Stimulated activated CD8-positive, alpha-beta memory T cell treated with anti-CD3 and anti-CD28 coated beads, Interleukin-4, amount 100 ng/mL, for 4 hours (primary cell): ENCODE measurements at regions not wholly inside any gene's neighbourhood (a gene's known extent, or its start where the extent isn't known, plus 50 kb on each side); places are given as distances from the start of the nearest gene placed in this dataset.
"Not testable (repeated sequence)": the region's sequence is repeated elsewhere in the genome, so short reads cannot be mapped to it uniquely, and the experiment has no call there.

Experiments
- DNase-seq, 2 donors: peaks; one replicate each; pipeline ENCODE4 v3.0.0-alpha.2; 2020; ENCODE audit warnings: low read depth in 2 of 2, low spot score in 1 of 2

DNA sequence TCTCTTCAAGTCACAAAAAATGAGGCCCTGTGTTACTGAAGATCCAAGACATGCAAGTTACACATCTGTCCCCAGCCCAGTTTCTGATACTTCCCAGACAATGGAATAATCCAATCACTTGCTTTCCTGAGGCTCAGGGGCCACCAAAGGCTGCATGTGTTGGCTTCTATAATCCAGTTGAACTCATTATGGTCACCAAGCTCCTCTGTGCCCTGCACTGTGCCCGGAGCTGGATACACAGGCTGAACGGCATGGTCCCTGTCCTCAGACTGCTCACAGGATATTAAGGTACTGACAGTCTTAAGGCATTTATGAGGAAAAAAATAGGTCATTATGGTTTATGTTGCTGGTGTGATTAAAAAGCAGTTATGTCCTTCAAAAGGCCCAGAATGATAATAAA, 117.0 kb upstream of the SYT6 start:
- no peak for DNase-seq

GRCh38 chr1:114270282-114270681, 116.6 kb upstream of the SYT6 start:
- no peak for DNase-seq

GRCh38 chr1:114269539-114269938, 115.9 kb upstream of the SYT6 start:
- DNase-seq, result no peak

- no peak for DNase-seq
Observed at GRCh38 chr1:114263343-114263742, 109.7 kb upstream of the SYT6 start.

- DNase-seq, result no peak
Observed at GRCh38 chr1:114262337-114262736, 108.7 kb upstream of the SYT6 start.

GRCh38 chr1:114260805-114261484, 107.3 kb upstream of the SYT6 start:
- no peak for DNase-seq

DNA sequence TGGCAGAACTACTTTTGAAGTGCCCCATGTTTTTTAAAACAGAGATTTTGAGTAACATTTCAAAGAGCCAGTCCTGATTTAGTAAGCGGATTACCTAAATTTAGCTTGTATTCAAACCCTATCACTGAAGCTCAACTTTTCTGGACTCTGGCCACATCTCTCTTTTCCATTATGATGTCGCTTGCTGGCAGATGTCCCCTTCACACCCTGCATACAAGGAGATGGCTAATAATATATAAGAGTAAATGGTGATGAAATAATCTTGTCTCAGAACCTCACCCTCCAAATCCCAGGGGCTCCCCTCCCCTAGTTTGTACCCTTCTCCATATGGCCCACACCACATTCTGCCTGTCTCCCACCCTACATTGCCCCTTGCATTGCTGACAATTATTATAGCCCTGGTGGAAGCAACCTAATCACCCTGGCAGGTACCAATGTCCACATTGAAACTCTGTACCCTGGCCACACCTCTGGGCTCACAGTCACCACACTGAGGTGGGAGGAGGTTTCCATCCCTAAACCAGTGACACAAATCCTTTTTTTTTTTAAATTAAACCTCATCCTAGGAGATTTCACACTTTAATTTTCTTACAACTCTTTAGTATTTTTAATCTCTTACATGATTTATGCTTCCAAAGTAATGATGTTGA, 106.0 kb upstream of the SYT6 start:
- no peak for DNase-seq

DNA sequence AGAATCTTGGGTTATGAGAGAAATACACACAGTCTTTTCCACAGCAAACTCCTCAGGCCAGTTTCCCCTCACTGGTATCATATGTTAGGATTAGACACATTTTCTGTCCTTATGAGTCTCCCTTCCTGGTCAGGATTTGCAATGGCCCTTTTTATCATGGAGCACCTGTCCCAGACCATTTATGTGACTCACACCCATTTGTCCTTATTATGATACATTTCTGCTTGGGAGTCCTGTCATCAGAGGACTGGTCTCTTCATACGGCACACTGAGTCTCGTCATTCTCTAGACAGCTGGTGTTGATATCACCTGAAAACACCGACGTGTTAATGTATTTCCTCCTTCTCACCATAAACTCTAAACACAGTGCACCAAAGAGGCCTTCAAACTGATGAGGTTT, 105.0 kb upstream of the SYT6 start:
- no peak for DNase-seq

- no peak for DNase-seq
Observed at GRCh38 chr1:114258074-114258473, 104.4 kb upstream of the SYT6 start.

GRCh38 chr1:114257554-114257953, 103.9 kb upstream of the SYT6 start:
- no peak for DNase-seq

- DNase-seq, result no peak
Observed at GRCh38 chr1:114253900-114254299, 100.2 kb upstream of the SYT6 start.

- no peak for DNase-seq
Observed at GRCh38 chr1:114251573-114251939, 97.9 kb upstream of the SYT6 start.

- no peak for DNase-seq
Observed at GRCh38 chr1:114250683-114251572, 97.3 kb upstream of the SYT6 start.

DNA sequence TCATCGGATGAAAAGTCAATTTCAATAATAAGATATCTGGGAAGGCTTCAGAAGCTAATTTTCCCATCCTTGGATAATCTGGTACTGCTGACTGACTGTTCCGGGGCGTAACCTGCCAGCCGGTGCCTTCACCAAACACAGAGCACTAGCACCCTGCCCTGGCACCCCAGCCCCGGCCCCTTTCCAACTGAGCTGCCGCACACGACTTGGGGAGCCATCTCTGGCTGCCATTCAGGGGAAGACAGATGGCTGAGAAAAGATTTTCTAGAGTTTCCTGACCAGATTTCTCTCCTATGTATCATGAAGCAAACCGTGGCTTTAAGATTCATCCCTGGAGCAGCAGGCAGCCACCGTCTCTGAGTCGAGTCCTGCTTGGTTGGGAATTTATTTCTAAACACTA, 96.0 kb upstream of the SYT6 start:
- no peak for DNase-seq

DNA sequence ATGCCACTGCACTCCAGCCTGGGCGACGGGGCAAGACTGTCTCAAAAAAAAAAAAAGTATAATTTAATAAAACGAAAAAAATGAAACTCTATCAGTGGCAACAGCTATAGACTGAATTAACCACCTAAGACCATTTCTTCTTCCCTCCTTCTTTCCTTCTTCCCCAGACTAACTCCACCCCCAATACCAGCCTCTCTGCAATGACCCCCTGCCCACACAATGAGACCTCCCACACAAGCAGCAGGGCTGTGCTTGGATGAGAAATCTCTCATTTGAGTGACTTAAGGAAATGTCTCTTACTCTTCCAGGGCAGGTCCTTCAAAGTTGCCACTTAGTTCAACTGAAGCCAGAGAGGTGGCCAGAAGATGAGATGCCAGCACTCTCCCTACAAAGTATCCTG, 94.5 kb upstream of the SYT6 start:
- DNase-seq, result no peak

- DNase-seq, result not testable (repeated sequence)
Observed at GRCh38 chr1:114242531-114243210, 89.0 kb upstream of the SYT6 start.

- no peak for DNase-seq
Observed at GRCh38 chr1:114238053-114238452, 84.4 kb upstream of the SYT6 start.

GRCh38 chr1:114236517-114236916, 82.8 kb upstream of the SYT6 start:
- no peak for DNase-seq

DNA sequence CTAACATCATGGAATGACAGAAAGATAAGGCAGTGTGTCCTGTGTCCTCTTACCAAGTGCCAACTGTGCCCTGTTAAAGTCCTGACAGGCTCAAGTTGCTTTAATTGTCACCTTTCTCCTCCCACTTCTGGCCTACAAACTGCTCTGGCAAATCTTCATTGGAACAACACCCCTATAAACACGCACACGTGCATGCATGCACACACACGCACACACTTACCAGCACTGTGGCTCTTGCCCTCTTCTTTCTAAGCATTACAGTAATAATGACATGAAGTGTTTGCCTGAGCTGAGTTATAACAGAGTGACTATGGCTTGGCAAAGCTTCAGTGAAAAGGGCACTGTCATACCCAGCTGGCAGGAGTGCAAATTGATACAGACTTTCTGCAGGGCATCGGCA, 82.3 kb upstream of the SYT6 start:
- DNase-seq, result no peak

- DNase-seq, result no peak
Observed at GRCh38 chr1:114235281-114235680, 81.6 kb upstream of the SYT6 start.

- DNase-seq, result no peak
Observed at GRCh38 chr1:114234408-114235124, 80.9 kb upstream of the SYT6 start.
